Stimulated activated CD8-positive, alpha-beta memory T cell treated with anti-CD3 and anti-CD28 coated beads, Interleukin-2, amount 100 ng/mL, for 48 hours (primary cell): ENCODE measurements at regions not wholly inside any gene's neighbourhood (a gene's known extent, or its start where the extent isn't known, plus 50 kb on each side); places are given as distances from the start of the nearest gene placed in this dataset.

Experiments used
- DNase-seq, 2 donors: peaks; one replicate each; pipeline ENCODE4 v3.0.0-alpha.2; 2020; ENCODE audit warnings: low read depth in 2 of 2

- no peak for DNase-seq
These were observed 58.5 kb upstream of the LPP start for GRCh38 chr3:188095431-188095830.

GRCh38 chr3:188097791-188098190, 56.2 kb upstream of the LPP start:
- DNase-seq, result no peak

GRCh38 chr3:188099907-188100306, 54.0 kb upstream of the LPP start:
- DNase-seq, result no peak

- no peak for DNase-seq
These were observed 51.0 kb upstream of the LPP start for GRCh38 chr3:188102861-188103547.

- DNase-seq, result no peak
These were observed 49.9 kb upstream of the LPP start for GRCh38 chr3:188104050-188104449.
